ENCODE measurements at regions not wholly inside any gene's neighbourhood (a gene's known extent, or its start where the extent isn't known, plus 50 kb on each side); places are given as distances from the start of the nearest gene placed in this dataset.

GRCh38 chrX:147573266-147573665, 338.5 kb upstream of the FMR1 start:
- TF ChIP-seq POLR2AphosphoS5 (IDR thresholded peaks at IDR 0.05; ENCODE audit: low read depth, low read length) (no peak), CTCF (IDR thresholded peaks at IDR 0.05) (no peak), TCF7L2 (IDR thresholded peaks at IDR 0.05; ENCODE audit: low read depth, low read length) (no peak), REST (IDR thresholded peaks at IDR 0.05; ENCODE audit: insufficient read depth in 1 of 2, low read depth in 2 of 2, low read length in 1 of 2) (no peak)

All from Panc1 (cell line).